Smooth muscle cell (in vitro differentiated cells): ENCODE measurements at regions not wholly inside any gene's neighbourhood (a gene's known extent, or its start where the extent isn't known, plus 50 kb on each side); places are given as distances from the start of the nearest gene placed in this dataset.

ENCODE experiments used
- DNase-seq: peaks from one replicate; lab custom pipeline; 2025; ENCODE audit not compliant: unreplicated experiment; lab: John Stamatoyannopoulos, UW
- H2AFZ ChIP-seq: fragments of 200-600 bp; sonication (generic); 2 replicates; pipeline ENCODE4 v1.6.0; 2016; ENCODE audit warnings: antibody characterized with exemption, low read depth, mild to moderate bottlenecking
- H3F3A ChIP-seq: fragments of 200-600 bp; sonication (generic); 2 replicates; pipeline ENCODE4 v1.6.0; 2017; ENCODE audit warnings: antibody characterized with exemption, low read depth
- H3K27ac ChIP-seq: fragments of 200-600 bp; sonication (generic); 2 replicates; pipeline ENCODE4 v1.5.1; 2016; ENCODE audit warnings: low read depth, mild to moderate bottlenecking
- H3K27me3 ChIP-seq: fragments of 200-600 bp; sonication (generic); 2 replicates; pipeline ENCODE4 v1.6.1; 2016; ENCODE audit warnings: low read depth, mild to moderate bottlenecking
- H3K36me3 ChIP-seq: fragments of 200-600 bp; sonication (generic); 2 replicates; pipeline ENCODE4 v1.5.1; 2016; ENCODE audit warnings: low read depth
- H3K4me1 ChIP-seq: fragments of 200-600 bp; sonication (generic); 2 replicates; pipeline ENCODE4 v1.5.1; 2016; ENCODE audit warnings: low read depth
- H3K4me2 ChIP-seq: fragments of 200-600 bp; sonication (generic); 2 replicates; pipeline ENCODE4 v1.6.0; 2016; ENCODE audit warnings: mild to moderate bottlenecking
- H3K4me3 ChIP-seq: fragments of 200-600 bp; sonication (generic); 2 replicates; pipeline ENCODE4 v1.5.1; 2016; ENCODE audit warnings: mild to moderate bottlenecking
- H3K79me2 ChIP-seq: fragments of 200-600 bp; sonication (generic); 2 replicates; pipeline ENCODE4 v1.6.0; 2016; ENCODE audit warnings: low read depth, mild to moderate bottlenecking
- H3K9ac ChIP-seq: fragments of 200-600 bp; sonication (generic); 2 replicates; pipeline ENCODE4 v1.6.0; 2016; ENCODE audit warnings: low read depth
- H3K9me3 ChIP-seq: fragments of 200-600 bp; sonication (generic); replicated peaks from 2 replicates; pipeline ENCODE4 v1.5.1; 2016; ENCODE audit warnings: low read depth
- H4K20me1 ChIP-seq: fragments of 200-600 bp; sonication (generic); 2 replicates; pipeline ENCODE4 v1.6.0; 2016; ENCODE audit warnings: low read depth
- WGBS: methylation state at CpG from one replicate; pipeline ENCODE4 v1.1.7; 2016; ENCODE audit warnings: low lambda C conversion rate; 5-methylcytosine and 5-hydroxymethylcytosine counted together
- TF ChIP-seq, protein P1 (sequence below): fragments of 200-600 bp; sonication (generic); IDR thresholded peaks from 2 replicates; pipeline ENCODE4 v1.5.1; 2017; ENCODE audit warnings: borderline replicate concordance, mild to moderate bottlenecking, antibody characterized with exemption; ENCODE audit not compliant: insufficient read depth, poor library complexity, severe bottlenecking

DNA sequence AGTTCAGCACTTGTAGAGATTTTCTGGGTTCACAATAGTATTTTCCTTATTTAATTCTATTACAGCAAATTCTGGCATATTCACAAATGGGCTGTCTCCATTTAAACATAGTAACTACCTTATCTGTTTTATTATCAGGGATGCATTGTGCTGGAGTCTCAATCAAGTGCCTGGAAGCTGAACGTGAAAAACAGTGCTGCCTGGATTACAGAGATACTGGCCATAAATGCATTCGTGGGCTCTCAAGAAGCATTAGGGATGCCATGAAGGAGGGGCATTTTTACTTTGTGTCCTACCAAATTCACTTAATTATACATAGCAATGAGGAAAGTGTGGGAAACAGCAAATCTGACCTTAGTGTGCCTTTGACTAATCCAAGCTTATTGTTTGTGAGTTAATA is 184.6 kb downstream of the ABCC12 start:
- no peak overlapping the region for H2AFZ ChIP-seq
- H3K9ac ChIP-seq = no peak overlapping the region
- H3K4me1 ChIP-seq = no peaks in the 10 kb centered on the region
- no peak for DNase-seq
- H3K79me2 ChIP-seq = no peaks in the 10 kb centered on the region
- H4K20me1 ChIP-seq = no peaks in the 10 kb centered on the region
- no peaks in the 10 kb centered on the region for H3F3A ChIP-seq
- no peaks in the 10 kb centered on the region for H3K27me3 ChIP-seq
- no peaks in the 10 kb centered on the region for H3K9me3 ChIP-seq
- H3K36me3 ChIP-seq = no peaks in the 10 kb centered on the region
- no peak overlapping the region for H3K4me2 ChIP-seq
- TF ChIP-seq, protein P1, sequence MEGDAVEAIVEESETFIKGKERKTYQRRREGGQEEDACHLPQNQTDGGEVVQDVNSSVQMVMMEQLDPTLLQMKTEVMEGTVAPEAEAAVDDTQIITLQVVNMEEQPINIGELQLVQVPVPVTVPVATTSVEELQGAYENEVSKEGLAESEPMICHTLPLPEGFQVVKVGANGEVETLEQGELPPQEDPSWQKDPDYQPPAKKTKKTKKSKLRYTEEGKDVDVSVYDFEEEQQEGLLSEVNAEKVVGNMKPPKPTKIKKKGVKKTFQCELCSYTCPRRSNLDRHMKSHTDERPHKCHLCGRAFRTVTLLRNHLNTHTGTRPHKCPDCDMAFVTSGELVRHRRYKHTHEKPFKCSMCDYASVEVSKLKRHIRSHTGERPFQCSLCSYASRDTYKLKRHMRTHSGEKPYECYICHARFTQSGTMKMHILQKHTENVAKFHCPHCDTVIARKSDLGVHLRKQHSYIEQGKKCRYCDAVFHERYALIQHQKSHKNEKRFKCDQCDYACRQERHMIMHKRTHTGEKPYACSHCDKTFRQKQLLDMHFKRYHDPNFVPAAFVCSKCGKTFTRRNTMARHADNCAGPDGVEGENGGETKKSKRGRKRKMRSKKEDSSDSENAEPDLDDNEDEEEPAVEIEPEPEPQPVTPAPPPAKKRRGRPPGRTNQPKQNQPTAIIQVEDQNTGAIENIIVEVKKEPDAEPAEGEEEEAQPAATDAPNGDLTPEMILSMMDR = no peak
- H3K27ac ChIP-seq = no peak overlapping the region
- H3K4me3 ChIP-seq = no peak overlapping the region
- 62% methylated on average over 2 of the region's 2 CpGs for WGBS

DNA sequence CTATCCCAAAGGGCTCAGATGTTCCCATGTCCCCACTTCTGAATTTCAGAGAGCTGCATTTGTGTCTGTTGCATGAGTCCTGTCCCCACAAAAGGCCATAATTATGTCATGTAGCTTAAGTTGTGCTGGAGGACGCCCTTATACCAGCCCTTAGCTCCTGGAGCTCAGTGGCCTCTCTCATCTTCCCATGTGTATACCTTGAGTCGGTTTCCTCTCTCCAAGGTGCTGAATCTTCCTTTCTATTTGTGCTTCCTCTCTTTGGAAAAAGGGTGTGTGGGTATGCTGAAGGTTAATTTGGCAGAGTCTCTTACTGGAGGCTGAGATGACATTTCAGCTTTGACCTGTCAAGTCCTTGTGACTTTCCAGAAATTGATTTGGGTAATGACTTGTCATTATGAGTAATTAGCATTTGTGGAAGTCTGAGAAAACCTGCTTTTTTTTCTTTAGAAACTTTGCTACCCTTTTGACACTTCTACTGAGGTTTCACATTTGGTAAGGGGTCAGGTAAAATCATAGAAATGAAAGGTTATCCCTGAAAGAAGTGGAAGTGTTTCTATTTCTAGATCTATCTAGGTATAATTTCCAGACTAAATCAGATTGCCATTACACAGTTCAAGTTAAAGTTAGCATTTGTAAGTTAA is 185.4 kb downstream of the ABCC12 start:
- Histone ChIP-seq H3K4me3 (no peak overlapping the region), H3K27ac (no peak overlapping the region), H3K27me3 (no peaks in the 10 kb centered on the region), H4K20me1 (no peaks in the 10 kb centered on the region), H3K4me2 (no peak overlapping the region), H3K79me2 (no peaks in the 10 kb centered on the region), H3K36me3 (no peaks in the 10 kb centered on the region), H2AFZ (no peak overlapping the region), H3K9ac (no peak overlapping the region), H3K4me1 (no peaks in the 10 kb centered on the region), H3F3A (no peaks in the 10 kb centered on the region), H3K9me3 (no peaks in the 10 kb centered on the region)
- 7% methylated on average over 2 of the region's 2 CpGs for WGBS
- TF ChIP-seq, protein P1 = no peak
- DNase-seq = no peak

DNA sequence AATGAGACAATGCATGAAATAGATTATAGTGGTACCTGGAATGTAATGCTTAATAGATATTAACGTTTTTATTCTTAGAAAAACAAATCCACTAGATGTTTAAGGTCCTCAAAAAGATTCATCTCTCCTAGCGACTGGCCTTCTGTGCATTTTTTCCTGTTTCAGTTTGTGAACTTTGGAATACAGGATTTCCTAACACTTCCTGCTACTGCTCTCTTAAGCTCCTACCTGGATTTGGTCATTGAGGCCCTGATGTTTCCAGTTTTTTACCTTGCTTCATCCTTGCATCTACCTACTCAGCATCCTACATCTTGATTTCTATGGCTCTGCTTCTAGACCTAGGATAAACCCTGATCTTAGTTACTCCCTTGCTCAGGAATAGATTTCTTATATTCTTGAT is 188.4 kb downstream of the ABCC12 start:
- TF ChIP-seq, protein P1 = no peak
- Histone ChIP-seq H3K4me3 (no peak overlapping the region), H3K36me3 (no peaks in the 10 kb centered on the region), H3K4me1 (no peaks in the 10 kb centered on the region), H3K27me3 (no peaks in the 10 kb centered on the region), H2AFZ (no peak overlapping the region), H3K4me2 (no peak overlapping the region), H3K27ac (no peak overlapping the region), H3K9ac (no peak overlapping the region), H3K9me3 (no peaks in the 10 kb centered on the region), H3K79me2 (no peaks in the 10 kb centered on the region), H4K20me1 (no peaks in the 10 kb centered on the region), H3F3A (no peaks in the 10 kb centered on the region)
- 55% methylated on average over 2 of the region's 2 CpGs for WGBS
- DNase-seq = no peak

DNA sequence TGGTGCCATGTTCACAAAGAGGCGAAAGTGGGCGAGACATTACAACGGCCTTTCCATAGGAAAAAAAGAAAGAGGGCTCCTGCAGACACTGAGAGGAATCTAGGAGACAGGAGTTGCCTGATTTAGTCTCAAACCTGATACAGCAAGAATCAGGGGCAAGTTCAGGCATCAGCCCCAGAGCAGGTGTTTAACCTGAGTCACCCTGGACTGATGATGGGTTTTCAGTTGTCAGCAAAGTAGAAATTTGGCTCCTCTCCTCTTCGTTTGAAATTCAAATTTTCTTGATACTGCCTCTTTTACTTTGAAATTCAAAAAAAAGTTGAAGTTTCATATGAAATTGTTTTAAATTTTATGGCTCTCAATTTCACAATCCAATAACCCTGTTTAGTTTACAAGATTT is 189.5 kb downstream of the ABCC12 start:
- TF ChIP-seq, protein P1 = no peak
- H3K9ac ChIP-seq = no peak overlapping the region
- H3K4me3 ChIP-seq = no peak overlapping the region
- H4K20me1 ChIP-seq = no peaks in the 10 kb centered on the region
- H3K4me1 ChIP-seq = no peaks in the 10 kb centered on the region
- no peak for DNase-seq
- no peaks in the 10 kb centered on the region for H3K27me3 ChIP-seq
- H3K27ac ChIP-seq = no peak overlapping the region
- no peaks in the 10 kb centered on the region for H3F3A ChIP-seq
- no peaks in the 10 kb centered on the region for H3K9me3 ChIP-seq
- WGBS = 80% methylated on average over 4 of the region's 4 CpGs
- no peaks in the 10 kb centered on the region for H3K79me2 ChIP-seq
- H3K36me3 ChIP-seq = no peaks in the 10 kb centered on the region
- no peak overlapping the region for H3K4me2 ChIP-seq
- H2AFZ ChIP-seq = no peak overlapping the region
